HG02759 (cell line): ENCODE measurements at regions not wholly inside any gene's neighbourhood (a gene's known extent, or its start where the extent isn't known, plus 50 kb on each side); places are given as distances from the start of the nearest gene placed in this dataset.

Experiments used
- ATAC-seq: cut with Tn5 transposase; IDR thresholded peaks from one replicate; pipeline ENCODE4 v1.9.1; 2021; ENCODE audit warnings: mild to moderate bottlenecking, moderate library complexity; ENCODE audit not compliant: unreplicated experiment

DNA sequence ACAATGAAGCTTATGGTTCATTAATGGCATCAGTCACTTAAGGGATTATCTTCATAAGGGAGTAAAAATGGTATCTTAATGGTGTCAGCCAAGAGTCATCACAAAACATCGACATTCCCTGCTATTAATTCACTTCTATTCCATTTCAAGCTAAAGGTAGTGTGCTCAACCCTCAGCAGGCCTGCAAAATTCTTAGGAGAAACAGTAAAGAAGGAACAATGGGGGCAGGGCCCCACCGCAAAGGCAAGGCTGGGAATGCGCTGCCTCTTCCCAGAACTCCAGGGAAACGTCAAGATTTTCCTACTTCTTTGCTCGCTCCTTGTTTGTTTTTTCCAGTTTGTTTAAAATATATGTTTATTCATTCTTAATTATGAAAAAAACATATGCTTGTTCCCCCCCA is 187.3 kb upstream of the TSC22D2 start:
- ATAC-seq: no peak

DNA sequence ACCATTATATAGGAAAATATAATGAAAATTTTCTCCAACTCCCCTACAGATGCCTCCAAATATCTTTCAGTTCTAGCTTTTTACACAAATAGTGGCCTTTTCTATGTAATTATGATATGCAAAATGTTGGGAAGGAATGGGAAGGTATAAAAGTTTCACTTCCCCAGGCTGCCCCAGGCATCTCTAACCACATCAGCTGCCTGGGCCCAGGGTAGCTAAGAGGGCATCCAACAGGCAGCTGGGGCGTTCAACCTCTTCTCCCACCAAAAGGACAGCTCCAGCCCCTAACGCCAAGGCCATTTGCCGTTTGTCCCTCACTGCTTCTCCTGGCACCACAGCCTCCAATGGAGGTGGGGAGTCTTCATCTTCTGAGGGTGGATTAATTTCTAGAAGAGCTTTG is 188.1 kb upstream of the TSC22D2 start:
- no peak for ATAC-seq

DNA sequence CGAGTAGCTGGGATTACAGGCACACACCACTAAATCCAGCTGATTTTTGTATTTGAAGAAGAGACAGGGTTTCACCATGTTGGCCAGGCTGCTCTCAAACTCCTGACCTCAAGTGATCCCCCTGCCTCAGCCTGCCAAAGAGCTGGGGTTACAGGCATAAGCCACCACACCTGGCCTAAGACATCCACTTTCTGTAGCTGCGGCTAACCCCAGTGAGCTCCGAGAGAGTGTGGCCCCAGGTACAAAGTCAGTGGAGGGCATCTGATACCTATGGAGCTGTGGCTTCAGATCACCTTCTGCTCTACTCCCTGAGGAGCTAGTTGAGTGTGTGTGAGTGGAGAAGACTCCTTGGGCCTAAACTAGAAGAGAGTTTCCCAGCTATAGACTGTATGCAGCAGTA is 189.3 kb upstream of the TSC22D2 start:
- ATAC-seq: no peak

DNA sequence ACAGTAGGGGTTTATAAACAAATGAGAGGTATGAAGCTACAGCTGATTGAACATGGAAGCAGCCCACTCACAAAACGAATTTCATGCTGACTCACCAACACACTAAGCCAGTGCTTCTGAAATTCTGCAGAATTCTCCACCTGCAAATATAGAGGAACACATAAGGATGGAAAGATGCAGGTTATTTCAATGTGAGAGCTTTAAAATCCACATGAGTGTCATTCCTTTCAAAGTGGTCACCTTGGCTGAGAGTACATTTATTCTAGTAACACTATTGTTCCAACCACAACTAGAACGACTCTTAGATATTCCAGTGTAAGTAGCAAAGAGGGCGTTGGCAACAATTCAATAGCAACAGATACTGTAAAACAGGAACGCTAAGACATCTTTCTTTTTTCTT is 189.9 kb upstream of the TSC22D2 start:
- no peak for ATAC-seq

DNA sequence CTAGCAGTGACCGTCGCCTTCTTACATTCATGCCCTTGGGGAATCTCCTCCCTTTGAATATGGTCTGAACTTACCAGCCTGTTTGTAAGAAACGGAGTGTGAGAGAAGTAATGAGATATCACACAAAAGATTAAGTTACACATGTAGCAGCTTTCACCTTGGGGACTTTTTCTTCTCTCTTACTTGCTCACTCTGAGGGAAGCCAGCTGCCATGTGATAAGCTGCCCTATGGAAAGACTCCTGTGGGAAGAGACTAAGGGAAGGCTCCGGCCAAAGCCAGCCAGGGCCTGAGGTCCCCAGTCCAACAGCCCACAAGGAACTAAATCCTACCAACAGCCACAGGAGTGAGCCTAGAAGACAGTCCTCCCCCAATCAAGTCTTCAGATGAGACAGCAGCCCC is 190.4 kb upstream of the TSC22D2 start:
- no peak for ATAC-seq

DNA sequence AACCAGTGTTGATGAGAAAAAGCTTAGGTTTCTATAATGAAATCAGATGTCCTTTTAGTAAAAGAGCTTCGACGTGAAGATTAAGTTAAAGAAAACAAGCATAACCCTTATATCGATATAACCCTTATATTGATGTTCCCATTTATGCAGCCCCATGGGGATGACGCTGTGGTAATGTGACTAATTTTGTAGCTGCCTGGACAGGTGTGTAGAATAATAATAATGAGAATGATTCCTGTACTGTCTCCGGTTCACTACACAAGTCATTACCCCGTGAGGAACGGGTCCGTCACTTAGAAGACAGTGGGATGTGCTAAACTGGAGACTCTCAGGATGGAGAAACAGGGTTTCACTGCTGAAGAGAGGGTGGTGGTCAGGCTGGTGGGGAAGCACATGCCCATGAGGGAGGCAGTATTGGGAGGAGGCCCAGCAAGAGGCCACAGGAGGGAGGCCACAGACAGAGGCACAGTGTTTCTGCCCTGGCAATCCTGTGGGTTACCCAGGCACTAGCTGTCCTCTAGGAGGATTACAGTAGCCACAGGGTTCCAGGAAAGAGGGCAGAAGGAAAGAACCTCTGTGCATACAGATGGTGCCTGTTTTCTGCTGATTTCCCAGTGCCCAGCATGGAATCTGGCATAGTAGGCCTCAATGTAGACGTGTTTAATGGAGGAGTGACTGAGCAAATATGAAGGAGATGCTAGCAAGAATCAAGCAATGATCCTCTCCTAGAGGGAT is 191.1 kb upstream of the TSC22D2 start:
- no peak for ATAC-seq

DNA sequence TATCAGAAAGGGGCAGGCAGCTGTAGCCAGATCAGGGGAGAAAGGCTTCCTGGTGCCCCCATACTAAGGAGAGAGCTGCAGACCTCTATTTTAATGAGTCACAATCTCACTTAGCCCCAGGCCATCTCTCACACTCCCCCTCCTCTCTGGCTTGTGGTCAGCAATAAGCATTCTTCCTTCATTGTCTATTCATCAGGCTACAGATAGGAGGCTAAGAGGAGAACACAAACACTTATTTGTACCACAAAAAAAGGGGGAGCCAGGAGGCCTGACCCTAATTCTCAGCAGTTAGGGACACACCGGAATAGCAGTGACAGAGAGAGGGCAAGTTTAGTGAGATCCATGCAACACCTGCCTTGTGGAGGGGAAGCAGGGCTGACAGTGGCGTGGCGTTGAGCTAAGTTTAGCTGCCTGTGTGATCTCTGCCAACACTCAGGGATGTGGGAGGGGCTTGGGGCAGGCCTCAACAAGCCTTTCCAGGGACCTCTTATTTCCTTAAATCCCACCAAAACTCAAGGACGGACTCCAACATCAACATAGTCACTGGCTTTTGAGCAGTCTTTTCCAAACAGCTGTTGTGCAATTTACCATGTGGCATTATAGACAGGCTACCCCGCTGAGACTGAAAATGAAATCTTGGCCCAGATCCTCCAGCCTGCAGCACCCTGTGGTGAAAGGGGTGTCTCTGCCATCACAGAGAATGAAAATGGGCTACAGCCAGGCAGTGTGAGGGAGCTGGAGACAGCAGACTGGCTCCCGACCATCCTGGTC is 191.9 kb upstream of the TSC22D2 start:
- ATAC-seq: no peak

DNA sequence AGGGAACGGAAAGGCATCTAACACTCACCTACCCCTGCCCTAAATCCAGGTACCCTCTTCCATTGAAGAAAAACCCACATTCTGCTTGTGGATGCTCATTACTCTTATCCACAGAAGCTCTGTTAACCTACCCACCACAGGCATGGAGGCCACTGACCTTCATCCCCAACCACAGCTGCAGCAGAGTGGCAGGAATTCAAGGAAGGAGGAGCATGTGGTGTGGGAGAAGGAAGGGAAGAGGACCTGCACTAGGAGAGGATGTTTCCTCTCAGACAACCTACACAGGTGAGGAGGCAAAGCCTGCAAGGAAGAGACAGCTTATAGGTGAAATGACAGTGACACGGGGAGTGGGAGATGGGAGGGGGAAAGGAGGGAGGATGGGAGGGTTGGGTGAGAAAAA is 192.5 kb upstream of the TSC22D2 start:
- ATAC-seq: no peak

DNA sequence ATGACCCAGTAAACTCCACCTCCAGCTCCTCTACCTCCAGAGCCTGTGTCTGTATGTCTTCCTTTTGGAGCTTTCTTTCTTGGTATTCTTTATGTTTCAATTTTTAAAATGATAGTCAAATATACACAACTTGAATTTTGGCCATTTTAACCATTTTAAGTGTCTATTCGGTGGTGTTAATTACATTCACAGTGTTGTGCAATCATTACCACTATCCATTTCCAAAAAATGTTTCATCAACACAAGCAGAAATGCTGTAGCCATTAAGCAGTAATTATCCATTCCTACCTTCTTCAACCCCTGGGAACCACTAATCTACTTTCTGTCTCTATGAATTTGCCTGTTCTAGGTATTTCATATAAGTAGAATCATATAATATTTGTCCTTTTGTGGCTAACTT is 194.5 kb upstream of the TSC22D2 start:
- no peak for ATAC-seq

DNA sequence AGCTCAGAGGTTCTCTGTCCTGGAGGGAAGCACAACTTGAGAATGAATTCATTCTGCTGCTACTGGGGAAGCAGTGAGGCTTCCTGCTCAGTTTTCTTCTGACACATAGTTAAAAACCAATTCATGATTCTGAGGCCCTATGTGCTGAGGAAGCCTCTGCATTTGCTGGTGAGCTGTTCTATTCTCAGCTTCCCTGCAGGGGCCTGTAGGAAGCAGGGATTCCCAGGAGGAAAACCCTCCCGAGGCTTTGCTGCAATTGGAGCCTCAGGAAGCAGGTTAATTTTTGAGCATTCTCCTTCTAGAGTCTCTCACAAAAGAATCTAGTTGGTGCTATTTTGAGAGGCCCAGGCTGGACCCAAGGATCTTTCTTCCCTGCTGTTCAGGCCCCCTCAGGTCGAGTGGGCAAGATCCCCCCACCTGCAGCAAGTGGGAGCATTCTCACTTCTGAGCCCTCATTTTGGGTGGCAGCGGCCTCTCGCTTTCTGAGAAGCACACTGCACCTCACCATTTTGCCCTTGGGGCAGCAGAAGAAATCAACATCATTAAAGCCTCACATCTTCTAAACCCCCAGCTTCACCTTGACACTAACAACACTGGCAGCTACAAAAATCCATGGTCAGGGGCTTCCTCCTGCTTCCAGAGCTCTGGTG is 197.5 kb upstream of the TSC22D2 start:
- ATAC-seq: no peak

DNA sequence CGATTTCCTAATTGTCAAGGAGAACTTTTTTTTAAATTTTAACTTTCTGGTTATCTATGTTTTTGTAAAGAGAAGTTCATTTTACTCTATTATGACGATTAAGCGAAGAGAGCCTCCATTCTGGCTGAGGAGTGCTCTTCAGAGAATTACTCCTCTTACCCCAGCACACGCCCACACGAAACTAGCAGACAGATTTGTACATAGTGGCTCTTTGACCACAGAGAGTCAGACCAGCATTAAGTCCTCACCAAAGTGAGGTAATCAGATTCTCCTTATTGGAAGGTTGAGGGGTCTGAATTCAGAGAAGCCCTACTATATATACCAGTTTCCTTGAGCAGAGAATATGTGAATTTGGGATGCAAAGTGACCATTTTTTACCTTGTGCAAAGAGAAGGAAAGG is 204.8 kb upstream of the TSC22D2 start:
- ATAC-seq: no peak

DNA sequence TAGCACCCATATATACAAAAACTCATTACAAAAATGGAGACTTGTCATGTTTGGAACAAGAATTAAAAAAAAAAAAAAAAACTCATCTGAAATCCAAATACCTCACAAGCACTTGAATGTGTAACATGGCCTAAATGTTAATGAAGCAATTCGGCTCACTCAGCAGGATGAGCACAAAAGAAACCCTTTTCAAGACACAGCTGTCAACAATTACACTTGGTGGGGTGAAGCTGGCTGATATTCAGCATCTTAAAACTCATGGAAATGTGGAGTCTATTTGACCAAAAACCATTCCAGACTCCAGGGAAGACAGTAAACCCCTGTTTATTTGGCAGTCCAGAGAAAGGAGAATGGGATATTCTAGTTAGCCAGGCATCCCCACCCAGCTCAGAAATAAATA is 205.4 kb upstream of the TSC22D2 start:
- ATAC-seq: no peak

DNA sequence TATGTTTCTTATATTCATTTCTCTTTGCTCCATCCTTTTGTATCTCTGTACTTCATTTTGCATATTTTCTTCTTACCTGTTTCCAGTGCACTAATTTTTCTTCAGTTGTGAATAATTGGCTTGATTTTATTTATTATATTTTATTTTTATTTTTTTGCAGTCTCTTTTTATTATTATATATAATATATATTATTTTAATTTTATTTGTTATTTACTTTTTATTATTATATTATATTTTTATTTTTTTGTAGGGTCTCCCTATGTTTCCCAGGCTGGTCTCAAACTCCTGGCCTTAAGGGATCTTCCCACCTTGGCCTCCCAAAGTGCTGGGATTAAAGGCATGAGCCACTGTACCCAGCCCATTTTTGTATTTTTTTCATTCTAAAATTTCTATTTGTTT is 213.1 kb upstream of the TSC22D2 start:
- ATAC-seq: no peak

DNA sequence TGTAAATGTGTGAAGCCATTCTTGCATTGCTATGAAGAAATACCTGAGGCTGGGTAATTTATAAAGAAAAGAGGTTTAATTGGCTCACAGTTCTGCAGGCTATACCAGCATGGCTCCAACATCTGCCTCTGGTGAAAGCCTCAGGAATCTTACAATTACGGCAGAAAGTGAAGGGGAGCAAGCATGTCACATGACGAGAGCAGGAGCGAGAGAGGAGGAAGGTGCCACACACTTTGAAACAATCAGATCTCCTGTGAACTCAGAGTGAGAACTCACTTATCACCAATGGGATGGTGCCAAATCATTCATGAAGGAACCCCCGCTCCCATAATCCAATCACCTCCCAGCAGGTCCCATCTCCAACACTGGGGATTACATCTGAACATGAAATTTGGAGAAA is 213.6 kb upstream of the TSC22D2 start:
- no peak for ATAC-seq

DNA sequence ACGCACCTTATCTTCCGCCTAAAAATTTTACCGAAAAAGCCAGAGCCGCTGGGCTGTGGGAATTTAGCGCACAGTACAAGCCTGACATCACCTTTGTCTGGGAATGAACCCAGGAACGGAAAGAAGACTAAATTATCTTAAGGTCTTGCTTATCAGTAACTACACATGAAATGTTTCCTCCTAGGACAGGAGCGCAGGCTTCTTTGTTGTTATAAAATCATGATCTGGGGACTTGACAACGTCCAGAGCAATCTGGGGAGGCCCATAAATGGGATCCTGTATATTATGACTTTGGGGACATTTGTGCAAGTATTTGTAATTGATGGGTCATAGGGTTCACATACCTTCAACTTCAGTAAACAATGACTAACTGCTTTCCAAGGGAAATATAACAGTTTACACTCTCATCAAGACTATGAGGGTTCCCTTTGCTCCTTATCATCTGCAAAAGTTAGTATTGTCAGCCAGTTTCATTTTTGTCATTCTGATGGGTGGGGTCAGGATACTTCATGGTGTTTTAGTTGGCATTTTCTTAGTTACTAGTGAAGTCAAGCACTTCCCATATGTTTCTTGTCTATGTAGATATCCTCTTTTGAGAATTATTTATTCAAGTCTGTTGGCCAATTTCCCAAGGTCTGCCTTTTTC is 213.9 kb upstream of the PFN2 start:
- ATAC-seq: peak; percentile 15

DNA sequence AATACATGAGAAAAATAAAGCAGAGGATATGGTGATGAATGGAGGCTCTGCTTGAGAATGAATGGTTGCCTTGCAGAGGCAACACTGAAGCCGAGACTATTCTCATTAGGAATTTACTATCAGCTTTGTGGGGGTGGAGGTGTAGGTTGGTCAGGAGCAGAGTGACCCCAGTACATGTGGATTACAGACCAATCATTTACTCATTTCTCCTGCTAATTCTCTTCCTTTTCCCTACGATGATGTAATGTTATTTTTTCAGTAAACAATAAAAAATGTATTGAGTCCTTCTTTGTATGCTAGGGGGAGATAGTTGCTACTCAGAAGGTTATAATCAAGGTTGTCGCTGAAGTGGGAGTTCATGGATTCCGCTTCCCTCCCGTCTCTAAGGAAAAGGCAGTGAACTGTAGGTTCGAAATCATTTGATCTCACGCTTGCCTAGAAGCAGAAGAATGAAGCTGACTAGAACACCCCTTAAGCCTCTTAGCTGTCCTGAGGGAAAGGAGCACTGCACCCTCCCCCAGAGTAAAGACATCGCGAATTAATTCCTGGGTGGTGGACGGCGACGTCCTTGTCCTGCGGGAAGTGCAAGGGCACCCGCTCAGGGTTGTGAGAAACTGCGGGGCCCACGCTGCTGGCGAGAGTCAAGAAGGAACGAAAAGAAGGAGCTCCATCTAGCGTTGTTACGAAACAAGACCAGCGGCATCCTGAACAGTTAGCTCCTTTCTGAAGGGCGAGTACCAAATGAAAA is 213.2 kb upstream of the PFN2 start:
- peak; percentile 88 for ATAC-seq

DNA sequence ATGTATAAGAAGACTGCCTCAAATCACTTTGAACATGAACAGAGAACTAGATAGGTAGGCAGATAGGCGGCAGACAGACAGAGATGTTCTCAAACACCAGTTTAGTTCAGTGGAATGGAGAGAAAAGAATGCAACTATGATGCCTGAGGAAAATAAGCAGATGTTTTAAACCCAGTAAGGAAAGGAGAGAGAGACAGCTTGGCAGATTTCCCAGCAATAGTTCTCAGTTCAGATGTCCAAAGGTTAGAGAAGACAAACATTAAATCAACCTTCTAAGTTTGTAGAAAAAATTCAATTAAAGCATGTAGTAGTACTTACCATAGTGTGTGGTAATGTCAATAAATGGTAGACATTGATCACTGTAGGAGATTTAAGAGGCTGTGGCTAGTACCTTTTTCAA is 209.6 kb upstream of the PFN2 start:
- no peak for ATAC-seq

DNA sequence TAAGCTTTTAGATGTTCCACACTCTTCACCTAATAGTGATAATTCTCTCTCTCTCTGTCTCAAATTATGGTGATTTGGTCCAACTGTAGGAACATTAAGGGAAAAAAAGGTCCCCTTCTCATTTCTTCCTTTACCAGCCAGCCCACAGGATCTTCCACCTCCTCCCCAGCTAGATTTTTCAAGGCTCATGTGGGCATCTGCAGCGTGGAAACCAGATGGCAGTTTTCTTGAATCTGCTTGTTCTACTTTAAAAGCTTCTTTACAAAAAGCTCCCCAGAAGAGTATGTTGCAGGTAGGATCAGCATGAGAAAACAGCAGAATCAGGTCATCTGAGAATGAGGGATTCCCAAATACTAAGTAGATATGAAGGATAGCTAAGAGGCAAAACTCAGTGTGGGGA is 208.6 kb upstream of the PFN2 start:
- no peak for ATAC-seq

DNA sequence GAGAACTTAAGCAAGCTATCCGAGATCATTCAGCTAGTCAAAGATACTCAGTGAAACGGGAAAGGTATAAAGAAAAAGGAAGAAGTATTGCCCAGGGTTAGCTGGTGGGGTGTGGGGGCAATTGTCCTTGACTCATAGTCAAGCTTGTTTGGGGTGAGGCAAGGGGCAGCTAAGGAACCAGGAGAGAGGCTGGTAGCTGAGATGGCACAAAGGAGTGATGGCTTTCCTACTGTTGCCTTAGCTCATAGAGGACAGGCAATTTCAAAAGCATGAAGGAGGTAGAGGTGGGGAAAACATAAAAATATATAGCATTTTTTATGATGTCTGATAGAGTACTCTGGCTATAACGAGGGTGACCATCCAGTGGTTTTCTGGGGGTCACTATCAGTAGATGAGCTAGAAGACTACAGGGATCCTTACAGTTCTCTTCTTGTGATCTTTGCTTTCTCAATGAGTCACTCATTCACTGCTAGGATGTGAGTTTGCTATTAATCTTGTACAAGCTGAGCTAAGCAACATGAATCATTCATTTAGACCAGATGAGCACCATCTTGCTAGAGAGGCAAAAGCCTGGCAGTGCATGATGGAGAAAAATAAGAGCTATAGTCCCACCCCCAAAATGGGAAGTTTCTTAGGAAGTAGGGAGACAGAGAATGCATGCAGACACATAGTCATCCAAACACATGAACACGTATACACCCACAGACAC is 207.1 kb upstream of the PFN2 start:
- no peak for ATAC-seq

DNA sequence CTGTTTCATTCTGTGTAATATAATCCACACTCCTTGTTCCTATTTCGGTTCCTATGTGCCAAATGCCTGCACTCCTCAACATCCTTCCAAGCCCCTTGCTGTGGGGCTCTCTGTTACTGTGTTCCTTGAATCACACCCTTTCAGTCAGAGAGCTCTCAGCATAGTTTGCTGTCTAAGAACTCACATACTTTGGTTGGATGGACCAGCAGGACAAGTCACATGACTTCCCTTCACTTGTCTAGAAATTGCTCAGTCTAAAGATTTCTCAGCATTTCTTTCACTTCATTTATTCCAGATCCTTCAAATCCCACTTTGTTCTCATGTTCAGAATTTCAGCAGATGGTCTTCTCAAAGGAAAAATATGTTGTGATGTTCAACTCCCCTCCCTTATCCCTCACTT is 203.5 kb upstream of the PFN2 start:
- ATAC-seq: no peak
